LNCAP (cell line): ENCODE measurements at regions not wholly inside any gene's neighbourhood (a gene's known extent, or its start where the extent isn't known, plus 50 kb on each side); places are given as distances from the start of the nearest gene placed in this dataset.

Experiments used
- CTCF ChIP-seq: fragments of 450-650 bp; IDR thresholded peaks from 2 replicates; pipeline ENCODE4 v1.5.1; 2017; ENCODE audit warnings: mild to moderate bottlenecking

GRCh38 chr4:110704748-110705439, 82.0 kb upstream of the PITX2 start:
- no peak for TF ChIP-seq CTCF

GRCh38 chr4:110705440-110705782, 82.5 kb upstream of the PITX2 start:
- TF ChIP-seq CTCF = no peak

GRCh38 chr4:110710070-110710469, 87.2 kb upstream of the PITX2 start:
- TF ChIP-seq CTCF = no peak

GRCh38 chr4:110712486-110712885, 89.6 kb upstream of the PITX2 start:
- no peak for TF ChIP-seq CTCF

GRCh38 chr4:110730318-110730717, 107.4 kb upstream of the PITX2 start:
- no peak for TF ChIP-seq CTCF

GRCh38 chr4:110733901-110734300, 111.0 kb upstream of the PITX2 start:
- TF ChIP-seq CTCF = no peak

GRCh38 chr4:110735686-110736085, 112.8 kb upstream of the PITX2 start:
- no peak for TF ChIP-seq CTCF

GRCh38 chr4:110737931-110738330, 115.1 kb upstream of the PITX2 start:
- no peak for TF ChIP-seq CTCF
